NCI-H2227 (cell line): ENCODE measurements at regions not wholly inside any gene's neighbourhood (a gene's known extent, or its start where the extent isn't known, plus 50 kb on each side); places are given as distances from the start of the nearest gene placed in this dataset.
"Not testable (repeated sequence)": the region's sequence is repeated elsewhere in the genome, so short reads cannot be mapped to it uniquely, and the experiment has no call there.

Source experiments
- DNase-seq: peaks from one replicate; lab custom pipeline; 2025; ENCODE audit not compliant: unreplicated experiment; lab: John Stamatoyannopoulos, UW

GRCh38 chr2:64937314-64937686 lies 51.9 kb upstream of the SLC1A4 start:
- not testable (repeated sequence) for DNase-seq

GRCh38 chr2:64937687-64938491 lies 51.3 kb upstream of the SLC1A4 start:
- DNase-seq = no peak

GRCh38 chr2:64938607-64939285 lies 50.5 kb upstream of the SLC1A4 start:
- no peak for DNase-seq

- DNase-seq = no peak
Observed at GRCh38 chr2:64939332-64939917, 49.8 kb upstream of the SLC1A4 start.
